GM12873 (cell line): ENCODE measurements at regions not wholly inside any gene's neighbourhood (a gene's known extent, or its start where the extent isn't known, plus 50 kb on each side); places are given as distances from the start of the nearest gene placed in this dataset.

Experiments used
- CTCF ChIP-seq: IDR thresholded peaks from 2 replicates; pipeline ENCODE4 v1.5.1; 2012; ENCODE audit warnings: low read depth, mild to moderate bottlenecking, moderate library complexity, low read length, control low read depth; ENCODE audit not compliant: insufficient read depth; ENCODE audit errors: missing control alignments

GRCh38 chr10:4459531-4459930, 366.5 kb upstream of the AKR1E2 start:
- no peak for TF ChIP-seq CTCF

GRCh38 chr10:4457597-4457996, 368.4 kb upstream of the AKR1E2 start:
- TF ChIP-seq CTCF: no peak

- no peak for TF ChIP-seq CTCF
These were observed 369.2 kb upstream of the AKR1E2 start for GRCh38 chr10:4456776-4457175.

DNA sequence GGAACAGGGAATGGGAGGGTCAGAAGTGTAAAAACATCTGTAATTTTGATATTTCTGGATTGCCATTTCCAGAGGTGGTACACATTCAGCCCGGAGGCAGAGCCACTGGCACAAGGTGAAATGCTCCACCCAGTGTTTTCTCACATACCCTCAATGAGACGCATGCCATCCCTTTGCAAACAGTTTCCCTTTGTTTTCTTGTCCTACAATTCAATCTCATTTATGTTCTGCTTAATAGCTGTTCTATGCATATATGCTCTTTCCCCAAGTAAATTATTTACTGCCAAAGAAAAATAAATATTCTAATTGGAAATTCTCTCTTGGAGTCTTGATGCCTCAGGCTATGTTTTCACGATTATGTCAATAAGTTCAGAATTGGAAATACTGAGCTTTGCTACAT, 369.7 kb upstream of the AKR1E2 start:
- TF ChIP-seq CTCF: no peak

DNA sequence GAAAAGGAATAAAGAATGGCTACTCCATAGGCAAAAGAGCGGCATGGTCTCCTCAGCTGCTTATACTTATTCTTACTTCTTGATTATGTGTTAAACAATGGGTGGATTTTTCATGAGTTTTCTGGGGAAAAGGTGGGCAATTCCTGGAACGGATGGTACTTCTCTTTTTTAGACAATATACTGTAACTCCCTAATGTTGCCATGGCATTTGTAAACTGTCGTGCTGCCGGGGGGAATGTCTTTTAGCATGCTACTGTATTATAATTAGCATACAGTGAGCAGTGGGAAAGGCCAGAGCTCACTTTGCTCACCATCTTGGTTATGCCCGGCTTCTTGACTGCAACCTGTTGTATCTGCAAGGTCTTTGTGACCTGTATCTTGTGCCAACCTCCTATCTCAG, 372.1 kb upstream of the AKR1E2 start:
- no peak for TF ChIP-seq CTCF

DNA sequence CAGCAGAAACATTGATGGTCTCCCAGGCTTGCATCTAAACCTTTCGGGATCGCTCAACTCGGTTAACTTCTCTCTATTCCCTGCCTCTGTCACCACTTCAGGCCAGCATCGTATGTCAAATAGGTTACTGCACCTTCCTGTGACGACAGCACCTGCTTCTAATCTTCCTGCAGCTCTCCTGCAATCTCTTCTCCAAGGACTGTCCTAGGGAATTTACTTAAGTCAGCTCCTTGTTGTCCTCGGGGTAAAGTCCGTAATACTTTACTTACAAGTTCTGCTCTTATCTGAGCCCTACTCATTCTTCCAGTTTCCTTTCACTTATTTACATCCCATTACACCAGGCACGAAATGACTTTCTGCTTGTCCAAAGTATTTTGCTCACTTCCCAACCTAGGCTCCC, 372.7 kb upstream of the AKR1E2 start:
- TF ChIP-seq CTCF: no peak

GRCh38 chr10:4450981-4451908, 374.8 kb upstream of the AKR1E2 start:
- no peak for TF ChIP-seq CTCF
